A673 (cell line): ENCODE measurements at regions not wholly inside any gene's neighbourhood (a gene's known extent, or its start where the extent isn't known, plus 50 kb on each side); places are given as distances from the start of the nearest gene placed in this dataset.
"Not testable (repeated sequence)": the region's sequence is repeated elsewhere in the genome, so short reads cannot be mapped to it uniquely, and the experiment has no call there.

Experiments
- EZH2 ChIP-seq: fragments of 200-600 bp; sonication (generic); IDR thresholded peaks from 2 replicates; pipeline ENCODE4 v1.6.1; 2017; ENCODE audit warnings: borderline replicate concordance, low read depth, mild to moderate bottlenecking, mixed read lengths, antibody characterized with exemption, low read length; ENCODE audit not compliant: poor library complexity, severe bottlenecking
- TF ChIP-seq, protein P1 (sequence below): fragments of 300-800, 200-600 bp; sonication (generic); conservative IDR thresholded peaks from 2 replicates; pipeline ENCODE4 v1.5.1; 2017; ENCODE audit warnings: low read depth, mild to moderate bottlenecking, antibody characterized with exemption, low read length, moderate library complexity, mixed read lengths

DNA sequence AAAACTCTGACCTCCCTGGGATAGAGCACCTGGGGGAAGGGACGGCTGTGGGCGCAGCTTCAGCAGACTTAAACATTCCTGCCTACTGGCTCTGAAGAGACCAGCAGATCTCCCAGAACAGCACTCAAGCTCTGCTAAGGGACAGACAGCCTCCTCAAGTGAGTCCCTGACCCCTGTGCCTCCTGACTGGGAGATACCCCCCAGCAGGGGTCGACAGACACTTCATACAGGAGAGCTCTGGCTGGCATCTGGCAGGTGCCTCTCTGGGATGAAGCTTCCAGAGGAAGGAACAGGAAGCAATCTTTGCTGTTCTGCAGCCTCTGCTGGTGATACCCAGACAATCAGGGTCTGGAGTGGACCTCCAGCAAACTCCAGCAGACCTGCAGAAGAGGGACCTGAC, 108.5 kb upstream of the CAB39 start:
- TF ChIP-seq, protein P1, sequence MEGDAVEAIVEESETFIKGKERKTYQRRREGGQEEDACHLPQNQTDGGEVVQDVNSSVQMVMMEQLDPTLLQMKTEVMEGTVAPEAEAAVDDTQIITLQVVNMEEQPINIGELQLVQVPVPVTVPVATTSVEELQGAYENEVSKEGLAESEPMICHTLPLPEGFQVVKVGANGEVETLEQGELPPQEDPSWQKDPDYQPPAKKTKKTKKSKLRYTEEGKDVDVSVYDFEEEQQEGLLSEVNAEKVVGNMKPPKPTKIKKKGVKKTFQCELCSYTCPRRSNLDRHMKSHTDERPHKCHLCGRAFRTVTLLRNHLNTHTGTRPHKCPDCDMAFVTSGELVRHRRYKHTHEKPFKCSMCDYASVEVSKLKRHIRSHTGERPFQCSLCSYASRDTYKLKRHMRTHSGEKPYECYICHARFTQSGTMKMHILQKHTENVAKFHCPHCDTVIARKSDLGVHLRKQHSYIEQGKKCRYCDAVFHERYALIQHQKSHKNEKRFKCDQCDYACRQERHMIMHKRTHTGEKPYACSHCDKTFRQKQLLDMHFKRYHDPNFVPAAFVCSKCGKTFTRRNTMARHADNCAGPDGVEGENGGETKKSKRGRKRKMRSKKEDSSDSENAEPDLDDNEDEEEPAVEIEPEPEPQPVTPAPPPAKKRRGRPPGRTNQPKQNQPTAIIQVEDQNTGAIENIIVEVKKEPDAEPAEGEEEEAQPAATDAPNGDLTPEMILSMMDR = not testable (repeated sequence)
- not testable (repeated sequence) for TF ChIP-seq EZH2
